HG02678 (cell line): ENCODE measurements at regions not wholly inside any gene's neighbourhood (a gene's known extent, or its start where the extent isn't known, plus 50 kb on each side); places are given as distances from the start of the nearest gene placed in this dataset.

Experiments
- ATAC-seq: cut with Tn5 transposase; IDR thresholded peaks from one replicate; pipeline ENCODE4 v1.9.1; 2021; ENCODE audit warnings: mild to moderate bottlenecking, moderate library complexity; ENCODE audit not compliant: unreplicated experiment

DNA sequence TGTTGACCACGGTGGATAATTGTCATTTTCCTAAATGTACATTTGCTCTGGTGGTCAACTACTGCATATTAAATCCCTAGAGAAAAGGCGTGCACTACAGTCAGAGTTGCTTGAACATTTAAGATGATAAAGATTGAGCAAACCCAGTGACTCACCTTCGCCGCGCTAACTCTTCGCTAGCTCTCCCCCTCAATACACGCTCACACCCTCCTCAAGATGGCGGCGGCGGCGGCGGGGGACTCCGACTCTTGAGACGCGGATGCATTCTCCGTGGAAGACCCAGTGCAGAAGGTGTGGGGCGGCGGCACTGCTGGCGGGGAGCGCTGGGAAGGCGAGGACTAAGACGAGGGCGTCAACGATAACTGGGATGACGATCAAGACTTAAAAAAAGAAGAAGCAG is 79.8 kb upstream of the PFN2 start:
- ATAC-seq, result no peak

DNA sequence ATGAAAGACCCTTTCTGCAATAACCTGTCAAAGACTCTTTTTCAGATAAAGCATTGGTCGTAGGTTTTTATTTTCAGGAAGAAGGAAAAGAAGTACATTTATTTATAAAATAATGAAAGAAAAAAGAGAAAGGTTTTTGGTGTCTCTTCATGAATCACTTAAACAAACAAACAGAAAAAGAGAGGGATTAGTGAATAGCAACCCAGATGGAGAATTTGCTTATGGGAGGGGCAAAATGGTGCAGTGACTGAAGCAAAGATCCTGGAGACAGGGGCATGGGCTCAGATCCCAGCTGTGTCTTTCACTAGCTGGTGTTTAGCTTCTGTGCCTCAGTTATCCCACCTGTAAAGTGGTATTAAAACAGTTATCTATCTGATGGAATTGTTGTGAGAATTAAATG is 78.6 kb upstream of the PFN2 start:
- ATAC-seq, result no peak

DNA sequence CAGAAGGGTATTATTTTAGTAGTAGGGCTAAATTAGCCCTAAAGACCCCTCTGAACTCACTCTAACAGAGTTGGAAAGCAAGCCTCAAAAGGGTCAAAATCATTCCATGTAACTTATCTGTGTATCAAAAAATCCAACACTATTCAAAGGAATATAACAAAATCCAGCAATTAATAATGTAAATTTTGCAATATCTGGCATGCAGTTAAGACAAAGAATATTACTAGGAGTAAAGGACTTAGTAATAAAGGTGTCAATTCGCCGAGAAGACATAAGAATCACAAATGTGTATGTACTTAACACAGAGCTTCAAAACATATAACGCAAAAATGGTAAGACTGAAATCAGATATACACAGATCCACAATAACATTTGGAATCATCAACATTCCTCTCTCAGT is 71.2 kb upstream of the PFN2 start:
- ATAC-seq, result no peak

- no peak for ATAC-seq
These were observed 69.4 kb upstream of the PFN2 start for GRCh38 chr3:150040097-150040496.

- no peak for ATAC-seq
These were observed 68.1 kb upstream of the PFN2 start for GRCh38 chr3:150038830-150039229.

GRCh38 chr3:150036780-150037179 is 66.1 kb upstream of the PFN2 start:
- ATAC-seq, result no peak

GRCh38 chr3:150035910-150036612 is 65.4 kb upstream of the PFN2 start:
- ATAC-seq, result no peak

- no peak for ATAC-seq
These were observed 64.6 kb upstream of the PFN2 start for GRCh38 chr3:150035301-150035779.

DNA sequence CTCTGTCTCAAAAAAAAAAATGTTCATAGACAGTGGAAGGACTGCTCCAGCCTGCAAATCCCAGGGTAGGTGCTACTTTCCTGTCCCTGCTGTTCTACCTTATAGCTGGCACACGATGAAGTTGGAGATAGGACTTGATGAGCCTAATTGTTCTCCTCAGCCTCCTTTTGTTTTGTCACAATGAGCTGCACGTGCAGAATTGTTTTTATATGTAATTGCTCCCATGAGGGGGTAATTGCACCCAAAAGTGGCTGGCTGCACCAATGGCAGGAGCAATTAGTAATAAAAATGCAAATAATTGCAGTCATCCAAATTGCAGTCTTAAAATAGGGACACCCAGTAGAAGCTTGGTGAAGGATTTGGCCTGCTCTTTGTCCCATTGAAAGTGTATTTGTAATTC is 63.0 kb upstream of the PFN2 start:
- no peak for ATAC-seq

DNA sequence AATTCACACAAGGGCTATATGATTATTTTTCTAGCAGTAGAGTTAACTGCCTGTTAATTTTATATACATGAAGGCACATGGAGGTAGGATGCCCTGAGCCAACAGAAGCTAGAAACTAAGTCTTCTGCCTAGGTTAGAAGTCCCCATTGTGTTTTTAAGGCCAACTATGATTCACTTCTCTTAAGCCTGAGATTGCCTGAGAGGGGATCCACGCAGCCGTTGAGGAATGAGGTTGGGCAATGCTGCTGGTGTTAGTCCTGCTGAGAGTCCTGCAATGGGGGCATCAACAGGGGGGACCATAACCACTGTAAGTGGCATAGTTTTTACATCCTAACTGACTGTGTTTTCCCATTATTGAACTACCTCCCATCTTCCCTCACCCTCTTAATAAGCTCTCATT is 60.1 kb upstream of the PFN2 start:
- no peak for ATAC-seq

DNA sequence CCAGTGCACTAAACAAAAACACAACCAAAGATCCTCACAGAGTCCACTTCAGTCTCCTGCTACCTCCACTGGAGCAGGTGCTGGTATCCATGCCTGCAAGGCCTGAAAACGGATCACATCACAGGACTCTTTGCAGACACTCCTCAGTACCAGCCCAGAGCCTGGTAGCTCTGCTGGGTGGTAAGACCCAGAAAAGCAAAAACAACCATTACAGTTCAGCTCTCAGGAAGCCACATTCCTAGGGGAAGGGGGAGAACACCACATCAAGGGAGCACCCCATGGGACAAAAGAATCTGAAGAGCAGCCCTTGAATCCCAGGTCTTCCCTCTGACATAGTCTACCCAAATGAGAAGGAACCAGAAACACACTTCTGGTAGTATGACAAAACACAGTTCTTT is 52.5 kb upstream of the PFN2 start:
- no peak for ATAC-seq

DNA sequence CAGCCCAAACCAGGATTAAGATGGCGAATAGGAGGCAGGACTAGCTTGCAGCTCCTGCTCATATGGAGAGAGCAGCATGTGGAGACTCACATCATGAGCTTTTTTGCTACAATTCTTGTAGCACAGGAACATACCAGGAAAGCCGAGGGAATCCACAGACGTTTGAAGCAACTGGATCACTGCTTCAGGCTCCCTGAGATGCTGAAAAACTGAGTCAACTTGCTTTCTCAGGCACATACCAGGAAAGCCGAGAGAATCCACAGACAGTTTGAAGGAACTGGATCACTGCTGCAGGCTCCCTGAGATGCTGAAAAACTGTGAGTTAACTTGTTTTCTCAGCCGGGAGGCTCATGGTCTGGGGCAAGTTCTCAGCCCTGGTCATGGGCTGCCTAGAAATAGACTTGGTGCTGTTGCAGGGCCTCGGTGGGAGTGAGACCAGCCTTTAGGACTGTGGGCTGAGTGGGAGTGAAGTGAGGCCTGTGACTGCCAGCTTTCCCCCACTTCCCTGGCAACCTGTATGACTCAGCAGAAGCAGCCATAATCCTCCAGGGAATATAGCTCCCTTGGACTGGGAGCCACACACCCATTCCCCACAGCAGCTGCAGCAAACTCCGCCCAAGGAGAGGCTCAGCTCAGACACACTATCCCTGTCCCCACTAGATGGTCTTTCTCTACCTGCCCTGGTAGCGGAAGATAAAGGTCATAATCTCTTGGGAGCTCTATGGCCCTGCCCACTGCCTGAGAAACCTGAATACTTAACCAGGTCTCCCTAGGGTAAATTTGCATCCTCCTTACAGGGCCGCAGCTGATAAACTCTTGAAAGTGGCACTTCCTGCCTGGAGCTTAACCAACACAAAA is 51.9 kb upstream of the PFN2 start:
- no peak for ATAC-seq

DNA sequence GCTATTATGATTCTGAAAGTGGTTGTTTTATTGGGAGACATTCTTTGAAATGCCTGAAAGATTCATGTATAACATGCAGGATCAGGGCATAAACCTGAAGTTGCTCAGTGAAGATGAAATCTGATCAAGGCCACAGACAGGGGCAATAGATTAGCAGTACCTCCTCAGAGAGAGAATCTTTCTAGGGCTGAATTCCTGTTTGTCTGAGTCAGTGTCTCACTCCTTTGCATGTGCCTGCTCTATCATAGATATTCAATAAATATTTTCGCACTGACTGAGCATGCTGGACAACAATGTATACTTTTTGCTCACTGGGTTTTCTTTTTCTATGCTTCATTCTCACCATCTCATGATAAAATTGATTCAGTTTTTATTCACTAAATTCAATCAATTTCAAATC is 49.8 kb upstream of the PFN2 start:
- no peak for ATAC-seq
